ENCODE measurements at regions not wholly inside any gene's neighbourhood (a gene's known extent, or its start where the extent isn't known, plus 50 kb on each side); places are given as distances from the start of the nearest gene placed in this dataset.

DNA sequence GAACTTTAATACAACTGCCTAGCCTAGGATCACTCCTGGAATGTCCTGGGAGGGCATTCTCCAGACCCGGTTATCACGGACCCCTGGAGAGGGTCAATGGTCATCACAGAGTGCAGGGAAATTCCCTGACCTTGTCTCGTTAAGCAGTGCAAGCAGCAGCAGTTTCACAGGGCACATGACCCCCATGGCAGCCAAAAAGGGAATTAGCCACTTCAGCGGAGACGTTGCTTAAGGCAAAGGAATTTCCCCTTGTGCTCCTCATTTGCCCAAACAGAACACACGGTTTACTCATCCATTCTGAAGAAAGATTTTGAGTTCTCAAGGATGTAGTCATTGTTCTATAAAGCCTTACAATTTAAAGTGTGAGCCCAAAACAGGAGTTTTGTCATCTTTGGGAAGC is 260.3 kb downstream of the SNX13 start:
- TF ChIP-seq, protein P1, sequence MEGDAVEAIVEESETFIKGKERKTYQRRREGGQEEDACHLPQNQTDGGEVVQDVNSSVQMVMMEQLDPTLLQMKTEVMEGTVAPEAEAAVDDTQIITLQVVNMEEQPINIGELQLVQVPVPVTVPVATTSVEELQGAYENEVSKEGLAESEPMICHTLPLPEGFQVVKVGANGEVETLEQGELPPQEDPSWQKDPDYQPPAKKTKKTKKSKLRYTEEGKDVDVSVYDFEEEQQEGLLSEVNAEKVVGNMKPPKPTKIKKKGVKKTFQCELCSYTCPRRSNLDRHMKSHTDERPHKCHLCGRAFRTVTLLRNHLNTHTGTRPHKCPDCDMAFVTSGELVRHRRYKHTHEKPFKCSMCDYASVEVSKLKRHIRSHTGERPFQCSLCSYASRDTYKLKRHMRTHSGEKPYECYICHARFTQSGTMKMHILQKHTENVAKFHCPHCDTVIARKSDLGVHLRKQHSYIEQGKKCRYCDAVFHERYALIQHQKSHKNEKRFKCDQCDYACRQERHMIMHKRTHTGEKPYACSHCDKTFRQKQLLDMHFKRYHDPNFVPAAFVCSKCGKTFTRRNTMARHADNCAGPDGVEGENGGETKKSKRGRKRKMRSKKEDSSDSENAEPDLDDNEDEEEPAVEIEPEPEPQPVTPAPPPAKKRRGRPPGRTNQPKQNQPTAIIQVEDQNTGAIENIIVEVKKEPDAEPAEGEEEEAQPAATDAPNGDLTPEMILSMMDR (IDR thresholded peaks at IDR 0.05; ENCODE audit: low read length), result no peak
- no peak for TF ChIP-seq EZH2phosphoT487 (IDR thresholded peaks at IDR 0.05; ENCODE audit: low read length)
- no peak for TF ChIP-seq EZH2 (optimal IDR thresholded peaks at IDR 0.05; ENCODE audit: low read depth, low read length)

Measured in MM.1S (cell line).